ENCODE measurements at regions not wholly inside any gene's neighbourhood (a gene's known extent, or its start where the extent isn't known, plus 50 kb on each side); places are given as distances from the start of the nearest gene placed in this dataset.

DNA sequence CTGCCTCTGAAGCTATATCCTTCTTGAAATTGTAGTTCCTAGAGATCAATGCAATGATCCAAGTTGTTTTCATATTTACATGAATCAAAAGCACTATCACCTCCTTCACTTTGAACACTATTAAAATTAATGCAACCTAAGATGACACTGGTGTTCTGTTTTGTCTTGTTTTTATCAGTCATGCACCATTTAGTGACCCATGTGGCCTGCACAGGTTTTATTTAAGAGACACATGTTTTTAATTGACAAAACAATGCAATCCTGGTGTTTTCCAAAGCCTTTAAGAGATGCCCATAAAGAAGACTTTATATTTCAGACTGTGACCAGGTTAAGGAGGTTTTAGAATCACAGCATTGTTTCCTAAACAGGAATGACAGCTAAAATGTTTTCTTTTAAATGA lies 177.5 kb downstream of the FAM181B start:
- TF ChIP-seq, protein P1, sequence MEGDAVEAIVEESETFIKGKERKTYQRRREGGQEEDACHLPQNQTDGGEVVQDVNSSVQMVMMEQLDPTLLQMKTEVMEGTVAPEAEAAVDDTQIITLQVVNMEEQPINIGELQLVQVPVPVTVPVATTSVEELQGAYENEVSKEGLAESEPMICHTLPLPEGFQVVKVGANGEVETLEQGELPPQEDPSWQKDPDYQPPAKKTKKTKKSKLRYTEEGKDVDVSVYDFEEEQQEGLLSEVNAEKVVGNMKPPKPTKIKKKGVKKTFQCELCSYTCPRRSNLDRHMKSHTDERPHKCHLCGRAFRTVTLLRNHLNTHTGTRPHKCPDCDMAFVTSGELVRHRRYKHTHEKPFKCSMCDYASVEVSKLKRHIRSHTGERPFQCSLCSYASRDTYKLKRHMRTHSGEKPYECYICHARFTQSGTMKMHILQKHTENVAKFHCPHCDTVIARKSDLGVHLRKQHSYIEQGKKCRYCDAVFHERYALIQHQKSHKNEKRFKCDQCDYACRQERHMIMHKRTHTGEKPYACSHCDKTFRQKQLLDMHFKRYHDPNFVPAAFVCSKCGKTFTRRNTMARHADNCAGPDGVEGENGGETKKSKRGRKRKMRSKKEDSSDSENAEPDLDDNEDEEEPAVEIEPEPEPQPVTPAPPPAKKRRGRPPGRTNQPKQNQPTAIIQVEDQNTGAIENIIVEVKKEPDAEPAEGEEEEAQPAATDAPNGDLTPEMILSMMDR (IDR thresholded peaks at IDR 0.05; ENCODE audit: low read length), result no peak
- TF ChIP-seq EZH2 (IDR thresholded peaks at IDR 0.05; ENCODE audit: borderline replicate concordance, low read length), result no peak

Data from OCI-LY1 (cell line).